ENCODE measurements at regions not wholly inside any gene's neighbourhood (a gene's known extent, or its start where the extent isn't known, plus 50 kb on each side); places are given as distances from the start of the nearest gene placed in this dataset.

- H3K4me3 ChIP-seq (ENCODE audit: low read length) = no peak overlapping the region
- DNase-seq (ENCODE audit: low read depth) = no peak
- TF ChIP-seq CTCF (conservative IDR thresholded peaks at IDR 0.05; ENCODE audit: low read length) = no peak
Measured at GRCh38 chr3:4139462-4140140, 163.6 kb upstream of the SETMAR start.

- no peak overlapping the region for H3K4me3 ChIP-seq (ENCODE audit: low read length)
- no peak for DNase-seq (ENCODE audit: low read depth)
- no peak for TF ChIP-seq CTCF (conservative IDR thresholded peaks at IDR 0.05; ENCODE audit: low read length)
Measured at GRCh38 chr3:4140921-4141320, 162.2 kb upstream of the SETMAR start.

GRCh38 chr3:4147556-4148118 is 155.5 kb upstream of the SETMAR start:
- no peak overlapping the region for H3K4me3 ChIP-seq (ENCODE audit: low read length)
- TF ChIP-seq CTCF (conservative IDR thresholded peaks at IDR 0.05; ENCODE audit: low read length) = no peak
- DNase-seq (ENCODE audit: low read depth) = no peak

- no peak for TF ChIP-seq CTCF (conservative IDR thresholded peaks at IDR 0.05; ENCODE audit: low read length)
- no peak overlapping the region for H3K4me3 ChIP-seq (ENCODE audit: low read length)
Measured at GRCh38 chr3:4149296-4149695, 153.9 kb upstream of the SETMAR start.

GRCh38 chr3:4150816-4151215 is 152.4 kb upstream of the SETMAR start:
- TF ChIP-seq CTCF (conservative IDR thresholded peaks at IDR 0.05; ENCODE audit: low read length) = no peak
- no peak for DNase-seq (ENCODE audit: low read depth)
- H3K4me3 ChIP-seq (ENCODE audit: low read length) = no peak overlapping the region

More at GRCh38 chr3:4149296-4149695, 153.9 kb upstream of the SETMAR start:
- no peak for DNase-seq (ENCODE audit: low read depth)

GRCh38 chr3:4151859-4152258 is 151.3 kb upstream of the SETMAR start:
- H3K4me3 ChIP-seq (ENCODE audit: low read length) = no peak overlapping the region
- DNase-seq (ENCODE audit: low read depth) = no peak
- TF ChIP-seq CTCF (conservative IDR thresholded peaks at IDR 0.05; ENCODE audit: low read length) = no peak

GRCh38 chr3:4153771-4154170 is 149.4 kb upstream of the SETMAR start:
- no peak for DNase-seq (ENCODE audit: low read depth)
- no peak overlapping the region for H3K4me3 ChIP-seq (ENCODE audit: low read length)
- no peak for TF ChIP-seq CTCF (conservative IDR thresholded peaks at IDR 0.05; ENCODE audit: low read length)

Data from AG10803 (cell line).